ENCODE measurements at regions not wholly inside any gene's neighbourhood (a gene's known extent, or its start where the extent isn't known, plus 50 kb on each side); places are given as distances from the start of the nearest gene placed in this dataset.

- no peak for TF ChIP-seq POLR2AphosphoS5 (IDR thresholded peaks at IDR 0.05)
- no peak for TF ChIP-seq REST (IDR thresholded peaks at IDR 0.05; ENCODE audit: borderline replicate concordance)
These were observed 196.2 kb upstream of the CFAP20DC start for GRCh38 chr3:59245859-59246501.

Data from neural cell (in vitro differentiated cells).